ENCODE measurements at regions not wholly inside any gene's neighbourhood (a gene's known extent, or its start where the extent isn't known, plus 50 kb on each side); places are given as distances from the start of the nearest gene placed in this dataset.

DNA sequence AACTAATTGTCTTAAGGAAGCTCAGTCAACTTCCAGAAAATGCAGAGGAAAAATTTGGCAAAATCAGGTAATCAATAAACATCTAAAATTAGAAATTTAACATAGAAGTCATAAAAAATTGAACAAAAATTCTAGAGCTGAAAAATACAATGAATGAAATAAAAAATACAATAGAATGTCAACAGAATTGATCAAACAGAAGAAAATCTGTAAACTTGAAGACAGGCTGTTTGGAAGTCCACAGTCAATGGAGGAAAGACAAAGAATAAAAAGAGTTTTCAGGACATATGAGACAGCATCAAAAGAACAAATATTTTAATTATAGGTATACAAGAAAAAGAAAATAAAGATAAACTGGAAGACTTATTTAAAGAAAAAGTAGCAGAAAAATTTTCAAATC is 469.0 kb downstream of the RWDD3 start:
- Histone ChIP-seq H3K4me1 (replicated peaks in 1 of 4; ENCODE audit: control insufficient read depth in 3 of 4, insufficient read depth in 4 of 4, low read length in 3 of 4) (peaks cover 0 to 2% (median 0%) of the 10 kb centered on the region in 4 experiments; a peak in 1 of 7 replicates), H3K9ac (replicated peaks in 1 of 4; ENCODE audit: extremely low read depth in 1 of 4, low read depth in 3 of 4, low read length in 3 of 4) (no peak overlapping the region), H2BK15ac (ENCODE audit: low read length) (no peak overlapping the region), H3K4ac (replicated peaks; ENCODE audit: insufficient read length, low read depth, low read length) (no peak overlapping the region), H2BK120ac (replicated peaks; ENCODE audit: low read depth, low read length) (no peak overlapping the region), H3K36me3 (ENCODE audit: control insufficient read depth in 2 of 4, insufficient read depth in 4 of 4, low read length in 3 of 4) (no peaks in the 10 kb centered on the region), H3K23me2 (ENCODE audit: low read depth, low read length) (no peaks in the 10 kb centered on the region), H3K27ac (ENCODE audit: low read depth, low read length) (no peak overlapping the region), H4K91ac (replicated peaks; ENCODE audit: insufficient read length, low read length) (no peak overlapping the region), H3K4me3 (ENCODE audit: extremely low read depth in 1 of 4, insufficient read depth in 2 of 4, low read depth in 3 of 4, low read length in 4 of 4) (no peak overlapping the region), H3K56ac (replicated peaks; ENCODE audit: insufficient read length, low read depth, low read length) (no peak overlapping the region), H4K5ac (ENCODE audit: insufficient read length, low read depth, low read length) (no peak overlapping the region), H3K79me1 (ENCODE audit: low read depth, low read length) (no peaks in the 10 kb centered on the region), H4K8ac (ENCODE audit: extremely low read depth, insufficient read depth, low read length) (no peak overlapping the region), H3K23ac (ENCODE audit: insufficient read length) (no peak overlapping the region), H3K18ac (ENCODE audit: extremely low read depth, low read length) (no peak overlapping the region), H3K14ac (ENCODE audit: insufficient read length) (no peak overlapping the region), H3K27me3 (replicated peaks in 1 of 4; ENCODE audit: control insufficient read depth in 3 of 4, extremely low read depth in 1 of 4, insufficient read depth in 3 of 4, low read length in 3 of 4) (no peaks in the 10 kb centered on the region), H3K9me3 (ENCODE audit: insufficient read depth in 2 of 2, low read depth in 1 of 2, low read length in 1 of 2) (peaks cover 0 to 6% of the 10 kb centered on the region in 2 experiments; a peak in 2 of 4 replicates), H2BK12ac (ENCODE audit: low read depth, low read length) (no peak overlapping the region), H2BK5ac (ENCODE audit: low read depth, low read length) (no peak overlapping the region), H3K79me2 (ENCODE audit: control insufficient read depth in 1 of 2, insufficient read depth in 2 of 2, low read length in 2 of 2) (no peaks in the 10 kb centered on the region), H3K4me2 (ENCODE audit: insufficient read depth in 1 of 2, low read depth in 2 of 2, low read length in 2 of 2) (no peak overlapping the region), H4K20me1 (replicated peaks in 1 of 2; ENCODE audit: control insufficient read depth in 1 of 2, insufficient read depth in 2 of 2, low read length in 2 of 2) (no peaks in the 10 kb centered on the region), H2AFZ (ENCODE audit: low read length) (no peak overlapping the region), H2AK5ac (ENCODE audit: low read depth, low read length) (no peak overlapping the region), H2BK20ac (ENCODE audit: low read length) (no peak overlapping the region)
- TF ChIP-seq EP300 (IDR thresholded peaks at IDR 0.05; ENCODE audit: borderline replicate concordance in 1 of 2, low read depth in 2 of 2, low read length in 2 of 2) (no peak), TBP (IDR thresholded peaks at IDR 0.05; ENCODE audit: low read depth, low read length) (no peak), CREB1 (IDR thresholded peaks at IDR 0.05) (no peak), SAP30 (IDR thresholded peaks at IDR 0.05; ENCODE audit: insufficient read depth, insufficient replicate concordance, low read length) (no peak), YY1 (IDR thresholded peaks at IDR 0.05; ENCODE audit: low read depth, low read length) (no peak), USF2 (IDR thresholded peaks at IDR 0.05; ENCODE audit: low read length) (no peak), POLR2AphosphoS5 (IDR thresholded peaks at IDR 0.05; ENCODE audit: low read depth, low read length) (no peak), CBX5 (IDR thresholded peaks at IDR 0.05; ENCODE audit: low read depth, low read length) (no peak), FOSL1 (IDR thresholded peaks at IDR 0.05; ENCODE audit: insufficient read depth, low read depth, low read length) (no peak), CBX8 (IDR thresholded peaks at IDR 0.05; ENCODE audit: borderline replicate concordance, low read depth, low read length) (no peak), RBBP5 (IDR thresholded peaks at IDR 0.05; ENCODE audit: borderline replicate concordance, low read depth, low read length) (no peak), TAF1 (IDR thresholded peaks at IDR 0.05; ENCODE audit: low read depth, low read length) (no peak), TCF12 (IDR thresholded peaks at IDR 0.05; ENCODE audit: low read depth, low read length) (no peak)
- TF ChIP-seq, protein P1, sequence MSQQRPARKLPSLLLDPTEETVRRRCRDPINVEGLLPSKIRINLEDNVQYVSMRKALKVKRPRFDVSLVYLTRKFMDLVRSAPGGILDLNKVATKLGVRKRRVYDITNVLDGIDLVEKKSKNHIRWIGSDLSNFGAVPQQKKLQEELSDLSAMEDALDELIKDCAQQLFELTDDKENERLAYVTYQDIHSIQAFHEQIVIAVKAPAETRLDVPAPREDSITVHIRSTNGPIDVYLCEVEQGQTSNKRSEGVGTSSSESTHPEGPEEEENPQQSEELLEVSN (IDR thresholded peaks at IDR 0.05) = no peak
- ChIA-PET CTCF (ENCODE audit: partially characterized antibody) (interaction anchor here (1.2 kb wide), 1 partner anchor 9 kb away, joined by 6 read pairs; no protein-coding TSS in a partner anchor), POLR2A (ENCODE audit: partially characterized antibody) (no interaction called here)
- DNase-seq (ENCODE audit: low read depth in 1 of 2, low spot score in 2 of 2) (no peak), FAIRE-seq (no peak)

All from H1 (cell line).